ENCODE measurements at regions not wholly inside any gene's neighbourhood (a gene's known extent, or its start where the extent isn't known, plus 50 kb on each side); places are given as distances from the start of the nearest gene placed in this dataset.

GRCh38 chr13:44693156-44693764 lies 117.1 kb upstream of the TSC22D1 start:
- Histone ChIP-seq H3K4ac (replicated peaks; ENCODE audit: insufficient read length, low read depth, low read length) (no peak overlapping the region), H2AK5ac (ENCODE audit: low read depth, low read length) (no peak overlapping the region), H2BK20ac (ENCODE audit: low read length) (no peak overlapping the region), H4K91ac (replicated peaks; ENCODE audit: insufficient read length, low read length) (no peak overlapping the region), H3K79me1 (ENCODE audit: low read depth, low read length) (no peaks in the 10 kb centered on the region), H3K18ac (ENCODE audit: extremely low read depth, low read length) (no peak overlapping the region), H3K27me3 (replicated peaks in 1 of 4; ENCODE audit: control insufficient read depth in 3 of 4, extremely low read depth in 1 of 4, insufficient read depth in 3 of 4, low read length in 3 of 4) (no peaks in the 10 kb centered on the region), H4K8ac (ENCODE audit: extremely low read depth, insufficient read depth, low read length) (no peak overlapping the region), H3K27ac (ENCODE audit: low read depth, low read length) (no peak overlapping the region), H2BK120ac (replicated peaks; ENCODE audit: low read depth, low read length) (no peak overlapping the region), H3K56ac (replicated peaks; ENCODE audit: insufficient read length, low read depth, low read length) (no peak overlapping the region), H3K4me2 (ENCODE audit: insufficient read depth in 1 of 2, low read depth in 2 of 2, low read length in 2 of 2) (no peak overlapping the region), H3K4me3 (ENCODE audit: extremely low read depth in 1 of 4, insufficient read depth in 2 of 4, low read depth in 3 of 4, low read length in 4 of 4) (no peak overlapping the region), H2BK12ac (ENCODE audit: low read depth, low read length) (no peak overlapping the region), H4K20me1 (replicated peaks in 1 of 2; ENCODE audit: control insufficient read depth in 1 of 2, insufficient read depth in 2 of 2, low read length in 2 of 2) (no peaks in the 10 kb centered on the region), H3K9ac (replicated peaks in 1 of 4; ENCODE audit: extremely low read depth in 1 of 4, low read depth in 3 of 4, low read length in 3 of 4) (no peak overlapping the region), H2BK5ac (ENCODE audit: low read depth, low read length) (no peak overlapping the region), H3K23ac (ENCODE audit: insufficient read length) (no peak overlapping the region), H3K9me3 (ENCODE audit: insufficient read depth in 2 of 2, low read depth in 1 of 2, low read length in 1 of 2) (no peaks in the 10 kb centered on the region), H4K5ac (ENCODE audit: insufficient read length, low read depth, low read length) (no peak overlapping the region), H3K23me2 (ENCODE audit: low read depth, low read length) (0 out of 2 replicates have a peak, but pooled peaks cover 1% of the 10 kb centered on the region), H3K36me3 (ENCODE audit: control insufficient read depth in 2 of 4, insufficient read depth in 4 of 4, low read length in 3 of 4) (no peaks in the 10 kb centered on the region), H3K14ac (ENCODE audit: insufficient read length) (no peak overlapping the region), H3K4me1 (replicated peaks in 1 of 4; ENCODE audit: control insufficient read depth in 3 of 4, insufficient read depth in 4 of 4, low read length in 3 of 4) (no peaks in the 10 kb centered on the region), H3K79me2 (ENCODE audit: control insufficient read depth in 1 of 2, insufficient read depth in 2 of 2, low read length in 2 of 2) (no peaks in the 10 kb centered on the region), H2BK15ac (ENCODE audit: low read length) (no peak overlapping the region), H2AFZ (ENCODE audit: low read length) (no peak overlapping the region)
- WGBS, 2 experiments (ENCODE audit: extremely low coverage in 1 of 2, insufficient coverage in 1 of 2, insufficient read length in 1 of 2, insufficient replicate concordance in 2 of 2, low coverage in 1 of 2, low lambda C conversion rate in 2 of 2, missing lambda C conversion rate in 1 of 2), result 93% methylated on average over 6 of the region's 6 CpGs; no CpG with 5 or more reads in 1 of the 2 experiments
- no peak for DNase-seq (ENCODE audit: low read depth in 1 of 2, low spot score in 2 of 2)
- no peak for TF ChIP-seq POLR2AphosphoS5 (IDR thresholded peaks at IDR 0.05; ENCODE audit: low read depth, low read length)
- CTCF ChIA-PET (ENCODE audit: partially characterized antibody), result interaction anchor here (0.6 to 1.5 kb wide), 4 partner anchors 14 to 142 kb away, joined by 3 to 4 read pairs (median 4); no protein-coding TSS in a partner anchor
- no peak for FAIRE-seq
- POLR2A ChIA-PET (ENCODE audit: partially characterized antibody), result interaction anchor here (1.0 kb wide), 2 partner anchors 33 to 184 kb away, joined by 3 to 5 read pairs; no protein-coding TSS in a partner anchor
